ENCODE measurements at regions not wholly inside any gene's neighbourhood (a gene's known extent, or its start where the extent isn't known, plus 50 kb on each side); places are given as distances from the start of the nearest gene placed in this dataset.
A peak's percentile ranks its signal among the peaks of the same experiment; 100 is the strongest.
"Not testable (repeated sequence)": the region's sequence is repeated elsewhere in the genome, so short reads cannot be mapped to it uniquely, and the experiment has no call there.

DNA sequence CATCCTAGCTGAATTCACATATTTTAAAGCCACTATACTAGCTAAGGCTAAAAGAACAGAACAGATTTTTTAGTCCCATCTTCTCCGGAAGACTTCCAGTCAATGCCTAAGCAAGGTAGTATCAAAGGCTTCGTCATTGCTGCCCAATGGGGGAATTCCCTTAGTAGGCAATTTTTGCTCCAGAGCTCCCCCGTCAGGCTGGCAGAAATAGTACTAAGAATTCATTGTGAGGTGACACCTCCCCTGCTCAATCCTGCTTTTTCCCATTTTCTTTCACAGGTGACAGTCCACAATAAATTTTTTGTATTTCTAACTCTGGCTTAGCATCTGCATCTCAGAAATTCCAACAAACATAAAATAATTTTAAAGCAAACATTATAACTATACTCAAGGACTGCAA is 52.8 kb upstream of the SRSF6 start:
- Histone ChIP-seq H3K27me3 (peaks cover 13% of the 10 kb centered on the region), H3K4me3 (no peak overlapping the region), H3K36me3 (no peaks in the 10 kb centered on the region), H3K9me3 (peaks cover 3% of the 10 kb centered on the region)
- peak; percentile 23 for DNase-seq

DNA sequence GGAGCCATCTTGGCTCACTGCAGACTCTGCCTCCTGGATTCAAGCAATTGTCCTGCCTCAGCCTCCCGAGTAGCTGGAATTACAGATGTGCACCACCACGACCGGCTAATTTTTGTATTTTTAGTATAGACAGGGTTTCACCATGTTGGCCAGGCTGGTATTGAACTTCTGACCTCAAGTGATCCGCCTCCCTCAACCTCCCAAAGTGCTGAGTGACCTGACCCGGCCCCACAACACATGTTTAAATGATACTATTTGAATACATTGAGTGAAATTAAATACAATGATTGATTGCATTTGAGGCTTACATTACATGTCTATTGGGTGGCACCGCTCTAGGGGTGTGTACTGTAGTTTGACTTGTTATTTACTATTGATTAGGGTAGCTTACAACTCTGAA is 56.8 kb upstream of the SRSF6 start:
- H3K36me3 ChIP-seq, DNase-seq, H3K4me3 ChIP-seq, H3K9me3 ChIP-seq, H3K27me3 ChIP-seq: not testable (repeated sequence)

DNA sequence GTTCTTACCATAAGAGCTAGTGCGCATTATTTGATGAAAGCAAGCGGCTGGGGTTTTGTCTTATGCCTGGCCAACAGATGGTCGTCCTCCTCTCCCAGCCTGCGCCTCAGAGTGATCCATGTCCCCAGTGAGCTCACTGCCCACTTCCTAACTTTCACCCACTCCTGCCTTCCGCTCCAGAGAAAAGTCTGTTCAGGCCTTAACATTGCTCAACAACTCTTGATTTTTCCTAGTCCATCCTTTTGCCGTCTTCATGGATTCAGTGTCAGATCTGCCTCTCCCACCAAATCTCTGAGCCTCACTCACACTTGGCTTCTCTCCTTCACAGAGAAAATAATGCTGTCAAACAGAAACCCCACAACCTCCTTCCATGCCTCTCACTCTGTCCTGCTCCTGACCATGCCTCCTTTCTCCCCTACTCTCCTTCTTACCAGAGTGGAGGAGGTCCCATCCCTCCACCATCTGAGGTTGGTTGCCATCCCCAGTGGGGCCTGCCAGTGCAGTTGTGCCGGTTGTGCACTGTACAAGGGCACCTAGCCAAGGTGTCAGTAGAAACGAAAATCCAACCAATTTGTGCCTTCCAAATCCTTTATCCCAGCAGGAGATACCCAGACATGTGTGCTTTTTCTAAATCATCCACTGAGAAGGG is 58.9 kb upstream of the SRSF6 start:
- no peaks in the 10 kb centered on the region for H3K9me3 ChIP-seq
- no peaks in the 10 kb centered on the region for H3K27me3 ChIP-seq
- no peaks in the 10 kb centered on the region for H3K36me3 ChIP-seq
- H3K4me3 ChIP-seq = no peak overlapping the region
- no peak for DNase-seq

GRCh38 chr20:43397147-43397546 is 60.5 kb upstream of the SRSF6 start:
- Histone ChIP-seq H3K4me3 (no peak overlapping the region), H3K36me3 (no peaks in the 10 kb centered on the region), H3K27me3 (no peaks in the 10 kb centered on the region), H3K9me3 (no peaks in the 10 kb centered on the region)
- no peak for DNase-seq

- Histone ChIP-seq H3K36me3 (no peaks in the 10 kb centered on the region), H3K27me3 (no peaks in the 10 kb centered on the region), H3K4me3 (no peak overlapping the region), H3K9me3 (no peaks in the 10 kb centered on the region)
- DNase-seq = no peak
These were observed 64.6 kb upstream of the SRSF6 start for GRCh38 chr20:43393052-43393451.

GRCh38 chr20:43392561-43392960 is 65.1 kb upstream of the SRSF6 start:
- Histone ChIP-seq H3K9me3 (no peaks in the 10 kb centered on the region), H3K4me3 (no peak overlapping the region), H3K27me3 (no peaks in the 10 kb centered on the region), H3K36me3 (no peaks in the 10 kb centered on the region)
- DNase-seq = no peak

DNA sequence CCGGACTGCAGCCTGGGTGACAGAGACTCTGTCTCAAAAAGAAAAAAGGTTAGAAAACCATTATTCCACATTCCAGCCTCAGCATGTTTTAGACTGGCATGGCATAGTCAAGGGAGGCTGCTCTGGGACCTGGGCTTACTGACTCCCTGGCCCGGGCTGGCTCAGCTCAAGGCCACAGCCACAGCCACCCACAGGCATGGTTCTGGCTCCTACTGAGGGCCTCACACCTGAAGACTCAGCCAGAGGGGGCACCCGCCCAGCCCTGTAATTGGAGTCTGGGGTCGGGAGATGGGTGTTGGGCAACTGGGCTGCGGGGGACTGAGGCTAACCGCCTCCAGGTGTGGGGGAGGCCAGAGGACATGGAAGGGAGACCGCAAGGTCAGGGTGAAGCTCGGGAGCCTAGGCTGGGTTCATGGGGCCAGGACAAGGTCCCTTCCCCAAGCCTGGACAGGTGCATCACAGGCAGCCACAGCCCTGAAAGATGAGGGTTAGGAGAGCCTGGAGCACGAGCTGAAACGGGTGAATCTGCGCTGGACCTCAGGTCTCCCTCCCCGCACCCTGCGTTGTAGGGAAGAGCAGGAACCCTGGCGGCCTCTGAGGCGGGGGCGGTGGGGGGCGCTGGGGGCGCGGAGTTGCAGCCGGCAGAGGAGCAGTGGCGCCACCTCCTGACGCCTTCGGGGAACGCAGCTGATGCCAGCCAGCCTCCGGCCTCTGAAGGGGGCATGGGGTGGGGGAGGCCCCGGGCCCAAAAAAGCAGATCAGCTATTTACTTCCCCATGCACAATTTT is 67.7 kb upstream of the SRSF6 start:
- Histone ChIP-seq H3K4me3 (no peak overlapping the region), H3K27me3 (no peaks in the 10 kb centered on the region), H3K9me3 (no peaks in the 10 kb centered on the region), H3K36me3 (no peaks in the 10 kb centered on the region)
- DNase-seq = no peak

DNA sequence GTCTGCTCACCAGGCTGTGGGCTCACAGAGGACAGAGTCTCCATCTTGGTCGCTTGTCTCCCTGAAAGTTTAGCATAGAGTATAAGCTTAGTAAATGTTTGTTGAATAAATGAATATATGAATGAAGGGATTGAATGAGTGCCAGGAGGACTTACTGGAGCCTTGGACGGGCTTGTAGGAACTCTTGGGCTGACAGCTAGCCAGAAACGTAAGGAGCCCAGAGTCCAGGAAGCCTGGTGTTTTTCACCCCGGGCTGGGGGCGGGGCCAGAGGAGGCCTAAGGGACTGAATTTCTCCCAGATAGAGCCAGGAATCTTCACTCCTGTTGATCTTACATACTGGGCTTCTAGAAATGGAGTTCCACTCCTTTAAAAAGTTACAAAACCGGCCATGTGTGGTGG is 68.5 kb upstream of the SRSF6 start:
- H3K9me3 ChIP-seq = no peaks in the 10 kb centered on the region
- DNase-seq = peak; percentile 71
- no peaks in the 10 kb centered on the region for H3K27me3 ChIP-seq
- H3K4me3 ChIP-seq = no peak overlapping the region
- H3K36me3 ChIP-seq = no peaks in the 10 kb centered on the region

- Histone ChIP-seq H3K27me3 (no peaks in the 10 kb centered on the region), H3K9me3 (no peaks in the 10 kb centered on the region), H3K36me3 (no peaks in the 10 kb centered on the region), H3K4me3 (no peak overlapping the region)
- peak; percentile 80 for DNase-seq
These were observed 69.3 kb upstream of the SRSF6 start for GRCh38 chr20:43388268-43389002.

DNA sequence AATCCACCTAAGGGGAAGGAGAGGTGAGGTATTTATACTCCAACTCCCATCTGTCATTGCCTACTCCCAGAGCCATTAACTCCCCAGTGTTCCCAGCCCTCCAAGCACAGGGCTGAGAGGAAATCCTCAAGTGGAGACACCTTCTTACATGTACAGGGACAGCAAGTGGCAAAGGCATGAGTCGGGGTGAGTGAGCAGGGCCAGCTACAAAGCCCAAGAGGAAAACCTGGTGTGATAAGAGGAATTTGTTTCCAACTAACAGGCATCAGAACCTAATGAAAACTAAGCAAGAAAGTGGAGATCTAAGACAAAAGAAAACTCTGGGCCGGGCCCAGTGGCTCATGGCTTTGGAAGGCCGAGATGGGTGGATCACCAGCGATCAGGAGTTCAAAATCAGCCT is 70.0 kb upstream of the SRSF6 start:
- H3K9me3 ChIP-seq = no peaks in the 10 kb centered on the region; the same call in 1 of the 2 replicates
- H3K4me3 ChIP-seq = no peak overlapping the region
- H3K27me3 ChIP-seq = no peaks in the 10 kb centered on the region
- DNase-seq = no peak
- no peaks in the 10 kb centered on the region for H3K36me3 ChIP-seq

DNA sequence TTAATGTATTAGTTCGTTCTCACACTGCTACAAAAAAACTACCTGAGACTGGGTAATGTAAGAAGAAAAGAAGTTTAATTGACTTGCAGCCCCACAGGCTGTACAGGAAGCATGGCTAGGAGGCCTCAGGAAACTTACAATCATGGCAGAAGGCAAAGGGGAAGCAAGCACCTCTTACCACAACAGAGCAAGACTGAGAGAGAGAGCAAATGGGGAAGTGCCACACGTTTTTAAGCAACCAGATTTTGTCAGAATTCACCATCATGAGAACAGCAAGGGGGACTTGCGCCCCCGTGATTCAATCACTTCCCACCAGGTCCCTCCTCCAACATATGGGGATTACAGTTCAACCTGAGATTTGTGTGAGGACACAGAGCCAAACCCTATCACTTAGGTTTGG is 70.8 kb upstream of the SRSF6 start:
- DNase-seq = no peak
- Histone ChIP-seq H3K36me3 (no peaks in the 10 kb centered on the region), H3K4me3 (no peak overlapping the region), H3K9me3 (no peaks in the 10 kb centered on the region; the same call in 1 of the 2 replicates), H3K27me3 (no peaks in the 10 kb centered on the region)

- Histone ChIP-seq H3K4me3 (no peak overlapping the region), H3K9me3 (no peaks in the 10 kb centered on the region; the same call in 1 of the 2 replicates), H3K27me3 (no peaks in the 10 kb centered on the region), H3K36me3 (no peaks in the 10 kb centered on the region)
- DNase-seq = no peak
These were observed 71.8 kb upstream of the SRSF6 start for GRCh38 chr20:43385914-43386313.

DNA sequence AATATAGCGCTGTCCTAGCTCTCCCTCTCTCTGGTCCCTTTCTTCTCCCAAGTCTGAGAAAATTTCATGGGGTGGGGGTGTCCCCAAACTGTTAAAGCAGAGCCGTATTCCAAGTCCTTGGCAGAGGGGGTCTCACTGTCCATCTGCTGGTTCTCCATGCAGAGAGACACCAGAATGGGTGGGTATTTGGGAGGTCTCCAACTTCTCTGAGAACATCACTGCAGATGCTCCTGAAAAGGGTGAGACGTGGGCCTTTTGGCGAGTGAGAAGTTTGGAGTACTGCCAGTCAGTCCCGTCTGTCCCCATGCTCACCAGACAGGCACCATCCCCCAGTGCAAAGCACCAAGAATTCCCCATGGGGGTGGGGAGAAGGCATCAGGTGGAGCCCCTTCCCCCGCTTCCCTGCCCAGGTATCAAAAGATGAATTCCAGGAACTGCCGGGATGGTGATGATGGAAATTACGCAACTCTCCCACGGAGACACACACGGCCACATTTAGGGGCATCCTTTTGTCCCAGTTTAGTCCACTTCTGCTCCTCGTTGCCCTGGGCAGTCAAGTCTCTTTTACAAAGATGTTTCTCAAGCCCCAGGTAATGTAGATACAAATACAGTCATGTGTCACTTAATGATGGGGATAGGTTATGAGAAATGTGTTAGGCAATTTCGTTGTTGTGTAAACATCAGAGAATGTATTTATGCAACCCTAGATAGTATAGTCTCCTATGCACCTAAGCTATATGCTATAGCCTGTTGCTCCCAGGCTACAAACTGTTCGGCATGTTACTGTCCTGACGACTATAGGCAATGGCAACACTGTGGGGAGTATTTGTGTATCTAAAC is 73.4 kb upstream of the SRSF6 start:
- no peak for DNase-seq
- no peaks in the 10 kb centered on the region; the same call in 1 of the 2 replicates for H3K9me3 ChIP-seq
- no peaks in the 10 kb centered on the region for H3K27me3 ChIP-seq
- no peak overlapping the region for H3K4me3 ChIP-seq
- H3K36me3 ChIP-seq = no peaks in the 10 kb centered on the region

DNA sequence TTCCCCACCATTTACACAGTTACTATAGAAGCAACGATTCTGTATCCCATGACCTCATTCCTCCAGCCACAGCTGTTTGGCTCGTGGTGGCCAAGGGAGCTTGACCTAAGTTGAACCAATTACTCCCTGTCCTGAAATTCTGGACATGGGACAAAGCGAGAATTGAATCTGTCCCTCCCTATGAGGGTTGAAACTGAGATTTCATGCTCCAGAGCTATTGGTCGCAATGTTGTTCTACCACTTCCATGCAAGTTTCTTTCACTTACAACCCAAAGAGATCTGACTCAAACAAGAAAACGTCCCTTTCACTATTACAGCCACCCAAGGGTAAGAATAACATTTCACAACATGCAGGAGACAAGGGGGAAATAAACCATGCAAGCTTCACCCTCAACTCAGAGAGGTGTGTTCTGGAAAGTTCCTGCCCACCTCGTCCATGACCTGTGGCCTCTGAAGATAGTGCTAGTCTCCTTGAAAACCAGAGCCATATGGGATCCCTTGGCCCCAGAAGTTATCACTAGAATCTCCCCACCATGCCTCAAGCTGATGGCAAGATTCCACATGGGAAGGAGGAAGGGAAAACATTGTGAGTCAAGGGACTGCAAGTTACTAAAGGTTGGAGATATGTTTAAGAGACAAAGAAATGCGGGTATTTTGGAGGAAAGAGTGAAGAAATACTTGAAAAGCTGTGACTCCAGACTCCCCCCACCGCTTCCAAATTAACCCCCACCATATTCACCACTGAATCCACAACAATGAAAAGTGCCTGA is 74.5 kb upstream of the SRSF6 start:
- DNase-seq = no peak
- Histone ChIP-seq H3K9me3 (no peaks in the 10 kb centered on the region; the same call in 1 of the 2 replicates), H3K36me3 (no peaks in the 10 kb centered on the region), H3K27me3 (no peaks in the 10 kb centered on the region), H3K4me3 (no peak overlapping the region)

DNA sequence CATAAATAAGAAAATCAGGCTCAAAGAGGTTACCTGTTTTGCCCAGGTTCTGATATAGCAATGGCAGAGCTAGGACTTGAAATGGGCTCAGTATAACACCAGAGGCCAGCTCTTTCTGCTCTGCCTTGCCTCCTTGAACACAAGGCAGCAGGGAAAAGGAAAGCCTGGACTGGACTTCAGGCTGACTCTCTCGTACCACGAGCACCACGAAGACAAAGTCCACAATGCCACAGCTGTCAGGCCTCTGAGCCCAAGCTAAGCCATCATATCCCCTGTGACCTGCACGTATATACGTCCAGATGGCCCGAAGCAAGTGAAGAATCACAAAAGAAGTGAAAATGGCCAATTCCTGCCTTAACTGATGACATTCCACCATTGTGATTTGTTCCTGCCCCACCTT is 75.6 kb upstream of the SRSF6 start:
- H3K4me3 ChIP-seq, H3K36me3 ChIP-seq, DNase-seq, H3K9me3 ChIP-seq, H3K27me3 ChIP-seq: not testable (repeated sequence)

DNA sequence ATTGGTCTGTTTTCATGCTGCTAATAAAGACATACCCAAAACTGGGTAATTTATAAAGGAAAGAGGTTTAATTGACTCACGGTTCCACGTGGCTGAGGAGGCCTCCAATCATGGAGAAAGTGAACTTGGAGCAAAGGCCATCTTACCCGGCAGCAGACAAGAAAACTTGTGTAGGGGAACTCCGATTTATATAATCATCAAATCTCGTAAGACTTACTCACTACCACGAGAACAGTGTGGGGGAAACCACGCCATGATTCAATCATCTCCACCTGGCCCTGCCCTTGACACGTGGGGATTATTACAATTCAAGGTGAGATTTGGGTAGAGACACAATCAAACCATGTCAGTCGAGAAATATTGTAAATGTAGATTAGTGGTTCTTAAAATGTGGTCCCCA is 76.2 kb upstream of the SRSF6 start:
- H3K27me3 ChIP-seq, H3K4me3 ChIP-seq, DNase-seq, H3K9me3 ChIP-seq, H3K36me3 ChIP-seq: not testable (repeated sequence)
